Heart right ventricle (tissue), 16 donors: ENCODE measurements at regions not wholly inside any gene's neighbourhood (a gene's known extent, or its start where the extent isn't known, plus 50 kb on each side); places are given as distances from the start of the nearest gene placed in this dataset.
"Not testable (repeated sequence)": the region's sequence is repeated elsewhere in the genome, so short reads cannot be mapped to it uniquely, and the experiment has no call there.

Experiments
- ATAC-seq, 8 donors: fragments of 200-7000 bp; cut with Tn5 transposase; one replicate each; pipeline ENCODE4 v1.9.1; 2020; ENCODE audit warnings: mild to moderate bottlenecking in 8 of 8, moderate library complexity in 8 of 8, moderate number of reproducible peaks in 1 of 8
- DNase-seq, 2 donors: peaks; one replicate each; pipeline ENCODE4 v3.0.0-alpha.2; 2020
- H3K27ac ChIP-seq, 10 donors: fragments of 200-600 bp; sonication (generic) in 2 of 10; one replicate each; pipeline versions ENCODE4 v1.5.0 to v1.8.0; 2020 to 2022; ENCODE audit warnings: mild to moderate bottlenecking in 3 of 10
- H3K27me3 ChIP-seq, 7 donors: fragments of 200-600 bp; one replicate each; pipeline ENCODE4 v1.8.0; 2021 to 2022; ENCODE audit warnings: mild to moderate bottlenecking in 2 of 7
- H3K36me3 ChIP-seq, 9 donors: fragments of 200-600 bp; sonication (generic) in 1 of 9; one replicate each; pipeline versions ENCODE4 v1.5.0 to v1.8.0; 2020 to 2022; ENCODE audit warnings: mild to moderate bottlenecking in 2 of 9
- H3K4me1 ChIP-seq, 9 donors: fragments of 200-600 bp; sonication (generic) in 1 of 9; one replicate each; pipeline versions ENCODE4 v1.5.0 to v1.8.0; 2020 to 2022; ENCODE audit warnings: mild to moderate bottlenecking in 4 of 9
- H3K4me3 ChIP-seq, 10 donors: fragments of 200-600 bp; sonication (generic) in 2 of 10; one replicate each; pipeline versions ENCODE4 v1.5.0 to v1.8.0; 2020 to 2022; ENCODE audit warnings: mild to moderate bottlenecking in 7 of 10, moderate library complexity in 2 of 10
- H3K9me3 ChIP-seq, 11 donors: fragments of 200-600 bp in 10 of 11; sonication (generic) in 2 of 11; one replicate each; pipeline versions ENCODE4 v1.5.0 to v1.8.0; 2013 to 2022; ENCODE audit warnings: mild to moderate bottlenecking in 2 of 11, control low read depth in 1 of 11, moderate library complexity in 1 of 11
- WGBS, 2 donors: extraction: QIAGEN DNeasy Blood & Tissue Kit; methylation state at CpG; one replicate each; pipeline ENCODE4 v1.1.7; 2013; ENCODE audit warnings: inconsistent platforms in 1 of 2; 5-methylcytosine and 5-hydroxymethylcytosine counted together
- intact Hi-C, 10 donors: fragments of 100-400 bp; cut with DNase I; formaldehyde crosslinking; loops; one replicate each; pipeline versions ENCODE4 v1.11.1 to v1.14.2; 2022
- TF ChIP-seq, protein P1 (sequence below), 9 donors: fragments of 200-600 bp; sonication (generic) in 2 of 9; IDR thresholded peaks; one replicate each; pipeline versions ENCODE4 v1.5.0 to v1.8.0; 2021 to 2022; ENCODE audit warnings: antibody characterized with exemption in 9 of 9, mild to moderate bottlenecking in 5 of 9, moderate library complexity in 1 of 9
- donor health status: Arrhythmogenic right ventricular cardiomyopathy.
- donor health status: ischemic (EF 13 %, LVEDD 7.1; RV severe dilation, severe dysfunction).
- donor health status: healthy with polysubstance abuse.
- donor health status: DM: no; HTN: yes; CAD: no.
- donor health status: DM: no; HTN: no; CAD: no.
- donor health status: ischemic (EF 25% LVEDD 6.9; RV normal size, moderate dysfunction).
- donor health status: ischemic (EF 25% LVEDD 5.7; RV mildly dilated, moderate dysfunction).
- donor health status: healthy.
- donor health status: DM: yes; HTN: yes; CAD: no.
- donor health status: Ischemic cardiomyopathy.
- donor health status: ischemic (EF 35%, LVEDD 5.7; RV mildly dilated, moderate dysfunction).
- donor health status: nonischemic (EF 11% LVEDD 7.7; RV severe dilation, severe dysfunction).
- donor health status: DM: yes; HTN: yes; CAD: no.
- donor health status: PGD.
- donor health status: ischemic (EF 29% LVEDD 5.4; RV normal size, mild dysfunction).
- donor health status: nonischemic (EF 23%, LVEDD 6.1; RV moderate dilation, normal function).

DNA sequence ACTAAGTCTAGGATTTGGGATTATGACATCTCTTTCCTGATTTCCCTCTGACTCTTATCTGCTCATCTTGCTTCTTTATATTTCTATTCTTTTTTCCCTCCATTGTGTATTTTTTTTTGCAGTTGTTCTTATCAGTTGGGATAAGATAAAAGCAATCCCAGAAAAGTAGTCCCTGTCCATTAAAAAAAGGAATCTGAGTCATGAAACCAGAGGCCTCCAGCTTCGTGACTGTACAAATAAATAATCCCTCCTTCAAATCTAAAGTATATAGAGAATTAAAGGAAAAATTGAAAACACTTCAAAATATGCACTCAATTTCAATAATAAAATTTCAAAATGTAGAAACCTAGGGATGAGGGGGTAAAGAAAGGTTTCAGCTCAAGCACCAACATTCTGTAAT is 317.8 kb upstream of the NT5E start:
- intact Hi-C loops: no loop called here
- TF ChIP-seq, protein P1, sequence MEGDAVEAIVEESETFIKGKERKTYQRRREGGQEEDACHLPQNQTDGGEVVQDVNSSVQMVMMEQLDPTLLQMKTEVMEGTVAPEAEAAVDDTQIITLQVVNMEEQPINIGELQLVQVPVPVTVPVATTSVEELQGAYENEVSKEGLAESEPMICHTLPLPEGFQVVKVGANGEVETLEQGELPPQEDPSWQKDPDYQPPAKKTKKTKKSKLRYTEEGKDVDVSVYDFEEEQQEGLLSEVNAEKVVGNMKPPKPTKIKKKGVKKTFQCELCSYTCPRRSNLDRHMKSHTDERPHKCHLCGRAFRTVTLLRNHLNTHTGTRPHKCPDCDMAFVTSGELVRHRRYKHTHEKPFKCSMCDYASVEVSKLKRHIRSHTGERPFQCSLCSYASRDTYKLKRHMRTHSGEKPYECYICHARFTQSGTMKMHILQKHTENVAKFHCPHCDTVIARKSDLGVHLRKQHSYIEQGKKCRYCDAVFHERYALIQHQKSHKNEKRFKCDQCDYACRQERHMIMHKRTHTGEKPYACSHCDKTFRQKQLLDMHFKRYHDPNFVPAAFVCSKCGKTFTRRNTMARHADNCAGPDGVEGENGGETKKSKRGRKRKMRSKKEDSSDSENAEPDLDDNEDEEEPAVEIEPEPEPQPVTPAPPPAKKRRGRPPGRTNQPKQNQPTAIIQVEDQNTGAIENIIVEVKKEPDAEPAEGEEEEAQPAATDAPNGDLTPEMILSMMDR (IDR thresholded peaks at IDR 0.05): no peak
- H3K27ac ChIP-seq: no peak overlapping the region
- H3K9me3 ChIP-seq: no peaks in the 10 kb centered on the region
- ATAC-seq: no peak
- no peak for DNase-seq
- 54 to 68% methylated on average over 1 of the region's 1 CpG for WGBS, 2 donors
- H3K4me3 ChIP-seq: no peak overlapping the region
- H3K4me1 ChIP-seq: no peaks in the 10 kb centered on the region
- no peaks in the 10 kb centered on the region for H3K36me3 ChIP-seq
- H3K27me3 ChIP-seq: peaks cover 0 to 4% (median 0%) of the 10 kb centered on the region in 7 donors

DNA sequence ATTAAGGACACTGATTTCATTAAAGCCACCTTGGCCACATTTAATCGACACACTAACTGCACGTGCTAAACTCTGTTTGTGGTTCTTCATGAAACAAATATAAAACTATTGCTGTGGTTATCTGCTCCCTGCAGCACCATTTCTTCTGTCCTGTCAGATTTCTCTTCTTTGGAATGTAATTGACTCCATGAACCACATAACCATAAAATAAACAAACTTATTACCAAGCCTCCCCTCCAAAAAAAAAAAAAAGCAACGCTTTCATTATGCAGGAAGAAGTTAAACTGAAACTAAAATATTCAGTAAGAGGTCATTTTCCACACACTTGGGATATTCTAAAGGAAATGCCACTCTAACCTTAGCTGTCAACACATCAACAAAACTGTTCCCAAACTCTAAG is 319.1 kb upstream of the NT5E start:
- Histone ChIP-seq H3K4me1 (no peaks in the 10 kb centered on the region), H3K4me3 (no peak overlapping the region), H3K36me3 (no peaks in the 10 kb centered on the region), H3K27me3 (peaks cover 0 to 5% (median 0%) of the 10 kb centered on the region in 7 donors), H3K9me3 (no peaks in the 10 kb centered on the region), H3K27ac (no peak overlapping the region)
- DNase-seq (no peak), ATAC-seq (no peak)
- 73 to 78% methylated on average over 3 of the region's 3 CpGs for WGBS, 2 donors
- TF ChIP-seq, protein P1 (IDR thresholded peaks at IDR 0.05): no peak
- intact Hi-C loops: no loop called here

DNA sequence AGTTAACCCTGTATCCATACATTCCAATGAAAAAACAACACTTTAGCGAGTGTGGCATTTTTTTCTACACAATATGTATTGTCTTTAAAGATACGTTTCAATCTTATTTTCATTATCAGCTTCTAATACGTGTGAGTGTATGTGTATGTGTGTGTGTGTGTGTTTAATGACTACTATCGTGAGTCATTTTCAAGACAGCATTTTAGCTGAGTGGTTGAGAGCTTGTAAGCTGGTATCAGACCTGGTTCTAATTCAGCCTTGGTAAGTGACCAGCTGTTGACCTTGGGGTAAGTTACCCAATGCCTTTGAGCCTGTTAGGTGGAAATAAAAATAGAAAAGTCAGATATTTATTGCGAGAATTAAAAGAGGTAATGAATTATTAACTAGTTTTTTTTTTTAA is 320.0 kb upstream of the NT5E start:
- ATAC-seq (no peak), DNase-seq (no peak)
- no peaks in the 10 kb centered on the region for H3K4me1 ChIP-seq
- intact Hi-C loops: no loop called here
- peaks cover 0 to 5% (median 0%) of the 10 kb centered on the region in 7 donors for H3K27me3 ChIP-seq
- H3K27ac ChIP-seq: no peak overlapping the region
- H3K36me3 ChIP-seq: no peaks in the 10 kb centered on the region
- no peak overlapping the region for H3K4me3 ChIP-seq
- WGBS, 2 donors: 79 to 81% methylated on average over 5 of the region's 5 CpGs
- no peaks in the 10 kb centered on the region for H3K9me3 ChIP-seq
- TF ChIP-seq, protein P1 (IDR thresholded peaks at IDR 0.05): no peak

- TF ChIP-seq, protein P1 (IDR thresholded peaks at IDR 0.05): no peak
- peaks cover 0 to 5% (median 0%) of the 10 kb centered on the region in 7 donors for H3K27me3 ChIP-seq
- intact Hi-C loops: no loop called here
- no peaks in the 10 kb centered on the region for H3K9me3 ChIP-seq
- DNase-seq (no peak), ATAC-seq (no peak)
- H3K36me3 ChIP-seq: no peaks in the 10 kb centered on the region
- WGBS, 2 donors: 56 to 58% methylated on average over 4 of the region's 4 CpGs
- H3K4me1 ChIP-seq: no peaks in the 10 kb centered on the region
- no peak overlapping the region for H3K4me3 ChIP-seq
- H3K27ac ChIP-seq: no peak overlapping the region
These were observed 321.1 kb upstream of the NT5E start for GRCh38 chr6:85128781-85129180.

DNA sequence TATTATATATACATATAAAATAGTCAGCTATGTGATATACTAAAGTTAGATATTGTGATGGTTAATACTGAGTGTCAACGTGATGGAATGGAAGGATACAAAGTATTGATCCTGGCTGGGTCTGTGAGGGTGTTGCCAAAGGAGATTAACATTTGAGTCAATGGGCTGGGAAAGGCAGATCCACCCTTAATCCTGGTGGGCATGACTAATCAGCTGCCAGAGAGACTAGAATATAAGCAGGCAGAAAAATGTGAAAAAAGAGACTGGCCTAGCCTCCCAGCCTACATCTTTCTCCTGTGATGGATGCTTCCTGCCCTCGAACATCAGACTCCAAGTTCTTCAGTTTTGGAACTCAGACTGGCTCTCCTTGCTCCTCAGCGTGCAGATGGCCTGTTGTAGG is 321.6 kb upstream of the NT5E start:
- intact Hi-C loops, DNase-seq, H3K9me3 ChIP-seq, H3K4me1 ChIP-seq, H3K27ac ChIP-seq, H3K36me3 ChIP-seq, ATAC-seq, H3K27me3 ChIP-seq, H3K4me3 ChIP-seq: not testable (repeated sequence)
- 69 to 76% methylated on average over 3 of the region's 3 CpGs for WGBS, 2 donors
